ENCODE measurements at regions not wholly inside any gene's neighbourhood (a gene's known extent, or its start where the extent isn't known, plus 50 kb on each side); places are given as distances from the start of the nearest gene placed in this dataset.

DNA sequence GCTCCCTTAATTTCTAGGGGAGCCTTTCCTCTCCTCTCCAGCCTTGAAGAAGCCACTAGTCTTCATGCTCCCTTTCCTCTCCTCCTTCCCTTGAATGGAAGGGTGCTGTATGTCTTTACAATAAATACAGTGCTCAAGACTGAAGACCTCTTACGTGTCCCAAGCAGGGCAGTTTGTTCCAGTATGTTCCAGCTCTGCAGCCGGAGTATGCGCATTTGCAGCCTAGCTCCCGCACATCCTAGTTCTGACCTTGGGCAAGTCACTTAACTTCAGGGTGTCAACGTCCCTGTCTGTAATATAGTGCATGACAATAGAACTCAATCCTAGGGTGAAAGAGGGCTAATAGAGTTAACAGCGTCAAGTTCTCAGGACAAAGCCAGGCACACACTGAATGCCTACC, 208.0 kb downstream of the HAUS1 start:
- H3K27ac ChIP-seq: no peak overlapping the region
- no peaks in the 10 kb centered on the region for H3K9me3 ChIP-seq
- DNase-seq: no peak
- H3K27me3 ChIP-seq: no peaks in the 10 kb centered on the region
- no peaks in the 10 kb centered on the region for H3K36me3 ChIP-seq (ENCODE audit: low read depth, missing control alignments)
- H3K4me1 ChIP-seq: no peaks in the 10 kb centered on the region
- intact Hi-C loops (cut with DNase I; ENCODE audit: low total_unique reads): no loop called here
- TF ChIP-seq, protein P1, sequence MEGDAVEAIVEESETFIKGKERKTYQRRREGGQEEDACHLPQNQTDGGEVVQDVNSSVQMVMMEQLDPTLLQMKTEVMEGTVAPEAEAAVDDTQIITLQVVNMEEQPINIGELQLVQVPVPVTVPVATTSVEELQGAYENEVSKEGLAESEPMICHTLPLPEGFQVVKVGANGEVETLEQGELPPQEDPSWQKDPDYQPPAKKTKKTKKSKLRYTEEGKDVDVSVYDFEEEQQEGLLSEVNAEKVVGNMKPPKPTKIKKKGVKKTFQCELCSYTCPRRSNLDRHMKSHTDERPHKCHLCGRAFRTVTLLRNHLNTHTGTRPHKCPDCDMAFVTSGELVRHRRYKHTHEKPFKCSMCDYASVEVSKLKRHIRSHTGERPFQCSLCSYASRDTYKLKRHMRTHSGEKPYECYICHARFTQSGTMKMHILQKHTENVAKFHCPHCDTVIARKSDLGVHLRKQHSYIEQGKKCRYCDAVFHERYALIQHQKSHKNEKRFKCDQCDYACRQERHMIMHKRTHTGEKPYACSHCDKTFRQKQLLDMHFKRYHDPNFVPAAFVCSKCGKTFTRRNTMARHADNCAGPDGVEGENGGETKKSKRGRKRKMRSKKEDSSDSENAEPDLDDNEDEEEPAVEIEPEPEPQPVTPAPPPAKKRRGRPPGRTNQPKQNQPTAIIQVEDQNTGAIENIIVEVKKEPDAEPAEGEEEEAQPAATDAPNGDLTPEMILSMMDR (IDR thresholded peaks at IDR 0.05): no peak
- TF ChIP-seq POLR2A (IDR thresholded peaks at IDR 0.05): no peak
- H3K4me3 ChIP-seq: no peak overlapping the region
- 69 to 73% methylated on average over 6 of the region's 6 CpGs for WGBS, 2 donors

DNA sequence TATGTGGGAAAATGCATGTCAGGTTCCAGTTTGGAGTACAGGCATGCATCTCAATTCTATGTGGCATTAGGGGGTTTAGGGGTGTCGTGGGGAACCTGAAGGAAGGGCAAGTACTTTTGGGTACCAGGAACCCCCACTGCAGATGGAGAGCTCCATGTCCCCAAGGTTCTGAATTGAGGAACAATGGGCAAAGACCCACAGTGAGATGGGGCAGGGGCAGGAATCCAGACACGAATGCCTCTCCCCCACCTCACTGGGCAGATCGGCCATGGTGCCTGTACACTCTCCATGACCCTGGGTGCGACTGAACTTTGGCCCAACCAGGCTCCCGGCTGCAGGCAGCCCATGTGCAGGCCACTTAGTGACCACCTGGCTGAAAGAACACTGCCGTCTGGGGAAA, 209.3 kb downstream of the HAUS1 start:
- no peak for TF ChIP-seq POLR2A (IDR thresholded peaks at IDR 0.05)
- TF ChIP-seq, protein P1 (IDR thresholded peaks at IDR 0.05): no peak
- DNase-seq: no peak
- Histone ChIP-seq H3K27me3 (no peaks in the 10 kb centered on the region), H3K36me3 (ENCODE audit: low read depth, missing control alignments) (no peaks in the 10 kb centered on the region), H3K27ac (no peak overlapping the region), H3K9me3 (no peaks in the 10 kb centered on the region), H3K4me3 (no peak overlapping the region), H3K4me1 (no peaks in the 10 kb centered on the region)
- 80 to 90% methylated on average over 6 of the region's 6 CpGs for WGBS, 2 donors
- intact Hi-C loops (cut with DNase I; ENCODE audit: low total_unique reads): no loop called here

DNA sequence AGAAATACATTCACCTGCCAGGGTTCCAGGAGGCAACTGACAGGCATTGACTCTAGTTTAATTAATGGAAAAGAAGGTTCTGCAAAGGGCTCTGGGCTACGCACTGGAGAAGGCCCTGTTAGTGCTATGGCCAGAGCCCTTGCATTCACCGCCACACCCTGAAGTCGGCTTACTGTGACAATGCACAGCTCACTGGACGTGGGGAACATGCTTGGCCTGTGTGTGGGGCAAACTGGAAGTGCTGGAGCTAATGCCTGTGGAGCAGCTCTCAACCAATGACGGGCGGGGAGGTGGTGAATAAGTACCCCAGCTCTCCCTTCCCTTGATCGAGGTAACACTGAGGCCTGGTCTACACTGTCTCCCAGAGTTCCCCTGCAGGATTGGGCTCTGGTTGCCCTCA, 209.8 kb downstream of the HAUS1 start:
- Histone ChIP-seq H3K36me3 (ENCODE audit: low read depth, missing control alignments) (no peaks in the 10 kb centered on the region), H3K9me3 (no peaks in the 10 kb centered on the region), H3K27me3 (no peaks in the 10 kb centered on the region), H3K27ac (no peak overlapping the region), H3K4me3 (no peak overlapping the region), H3K4me1 (no peaks in the 10 kb centered on the region)
- no peak for TF ChIP-seq POLR2A (IDR thresholded peaks at IDR 0.05)
- TF ChIP-seq, protein P1 (IDR thresholded peaks at IDR 0.05): no peak
- DNase-seq: no peak
- intact Hi-C loops (cut with DNase I; ENCODE audit: low total_unique reads): no loop called here
- WGBS, 2 donors: 91 to 92% methylated on average over 7 of the region's 7 CpGs

DNA sequence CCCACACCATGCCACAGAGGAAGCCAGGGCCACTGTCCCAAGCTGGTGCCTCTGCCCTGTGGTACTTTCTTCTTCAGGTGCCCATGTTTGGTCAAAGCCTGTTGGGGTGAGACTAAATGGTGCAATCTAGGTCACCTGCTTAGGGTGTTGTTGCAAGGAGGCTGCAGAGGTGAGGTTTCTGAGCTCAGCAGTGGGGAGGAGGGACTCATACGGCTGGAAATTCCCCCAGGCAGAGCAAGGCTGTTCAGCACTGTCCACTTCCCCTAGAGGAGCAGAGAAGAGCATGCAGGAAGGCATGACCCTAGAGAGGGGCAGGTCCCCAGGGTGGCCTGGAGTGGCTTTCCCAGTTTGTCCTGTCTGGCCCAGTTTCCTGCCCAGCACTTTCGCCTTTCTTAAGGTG, 211.0 kb downstream of the HAUS1 start:
- intact Hi-C loops (cut with DNase I; ENCODE audit: low total_unique reads): no loop called here
- H3K27ac ChIP-seq: no peak overlapping the region
- DNase-seq: no peak
- H3K36me3 ChIP-seq (ENCODE audit: low read depth, missing control alignments): no peaks in the 10 kb centered on the region
- TF ChIP-seq, protein P1 (IDR thresholded peaks at IDR 0.05): no peak
- no peak for TF ChIP-seq POLR2A (IDR thresholded peaks at IDR 0.05)
- no peaks in the 10 kb centered on the region for H3K4me1 ChIP-seq
- WGBS, 2 donors: 90 to 100% methylated on average over 2 of the region's 2 CpGs
- no peaks in the 10 kb centered on the region for H3K27me3 ChIP-seq
- no peak overlapping the region for H3K4me3 ChIP-seq
- no peaks in the 10 kb centered on the region for H3K9me3 ChIP-seq

DNA sequence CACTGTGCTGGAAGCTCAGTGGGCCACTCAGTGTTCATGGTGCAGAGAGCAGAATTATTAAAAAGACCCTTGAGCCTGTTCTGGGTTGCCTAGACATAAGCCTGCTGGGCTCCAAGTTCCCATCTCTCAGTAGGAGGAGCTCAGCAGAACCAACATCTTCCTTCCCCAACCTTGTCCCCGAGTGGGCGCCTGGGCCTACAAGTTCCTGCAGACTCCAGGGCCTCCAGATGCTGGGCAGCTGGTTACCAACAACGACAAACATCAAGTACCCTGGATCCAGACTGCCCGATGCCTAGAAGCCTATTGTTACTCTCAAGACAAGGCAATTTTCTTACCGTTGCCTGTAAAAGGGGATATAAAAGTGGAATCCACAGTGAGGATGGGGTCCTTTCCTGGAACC, 214.2 kb downstream of the HAUS1 start:
- H3K9me3 ChIP-seq: no peaks in the 10 kb centered on the region
- 90 to 100% methylated on average over 4 to 5 of the region's 5 CpGs for WGBS, 2 donors
- intact Hi-C loops (cut with DNase I; ENCODE audit: low total_unique reads): no loop called here

More for the DNA sequence above, 214.2 kb downstream of the HAUS1 start:
- no peaks in the 10 kb centered on the region for H3K36me3 ChIP-seq (ENCODE audit: low read depth, missing control alignments)
- TF ChIP-seq, protein P1 (IDR thresholded peaks at IDR 0.05): no peak
- TF ChIP-seq POLR2A (IDR thresholded peaks at IDR 0.05): no peak
- DNase-seq: no peak
- H3K27ac ChIP-seq: no peak overlapping the region
- H3K4me3 ChIP-seq: no peak overlapping the region
- H3K27me3 ChIP-seq: no peaks in the 10 kb centered on the region
- no peaks in the 10 kb centered on the region for H3K4me1 ChIP-seq
